ENCODE measurements at regions not wholly inside any gene's neighbourhood (a gene's known extent, or its start where the extent isn't known, plus 50 kb on each side); places are given as distances from the start of the nearest gene placed in this dataset.

- H3K4me2 ChIP-seq (ENCODE audit: low read length): no peak overlapping the region
- peaks cover 4% of the 10 kb centered on the region for H3F3A ChIP-seq (ENCODE audit: low read length, unreplicated experiment)
- H3K9ac ChIP-seq (ENCODE audit: low read length): peak overlapping the region; percentile 69; the same call in 1 of the 2 replicates
- BruUV-seq (replicated peaks): no TSS peak
- no peak for TF ChIP-seq EZH2phosphoT487 (IDR thresholded peaks at IDR 0.05; ENCODE audit: borderline replicate concordance, low read length)
- TF ChIP-seq EZH2 (IDR thresholded peaks at IDR 0.05; ENCODE audit: low read length, unreplicated experiment): no peak
- TF ChIP-seq CTCF (conservative IDR thresholded peaks at IDR 0.05; ENCODE audit: low read depth, low read length): no peak
- H3K4me3 ChIP-seq (ENCODE audit: low read length): no peak overlapping the region
- no peaks in the 10 kb centered on the region for H3K27me3 ChIP-seq (ENCODE audit: low read length)
- H3K4me1 ChIP-seq (ENCODE audit: insufficient read depth, low read length): peaks cover 31% of the 10 kb centered on the region
- DNase-seq: no peak
- intact Hi-C loops (cut with micrococcal nuclease): loop anchor here (5.0 to 10.0 kb wide), 2 partner anchors 199 to 828 kb away; no protein-coding TSS in a partner anchor
- H3K36me3 ChIP-seq (ENCODE audit: low read depth, low read length): no peaks in the 10 kb centered on the region
- ATAC-seq: no peak
- no peaks in the 10 kb centered on the region for H3K9me3 ChIP-seq (ENCODE audit: low read length)
- H2AFZ ChIP-seq (ENCODE audit: low read length): no peak overlapping the region
- H3K79me2 ChIP-seq (ENCODE audit: low read length): no peaks in the 10 kb centered on the region
- CTCF ChIA-PET: no interaction called here
- H3K27ac ChIP-seq (ENCODE audit: low read length): peak overlapping the region; percentile 92
- POLR2A ChIA-PET (ENCODE audit: unreplicated experiment): no interaction called here
- no peaks in the 10 kb centered on the region for H4K20me1 ChIP-seq (ENCODE audit: low read length)
- H3K9me2 ChIP-seq (replicated peaks; ENCODE audit: low read length): no peaks in the 10 kb centered on the region
Observed at GRCh38 chr6:48915591-48915990, 547.5 kb downstream of the MMUT start.

- Histone ChIP-seq H3K9me3 (ENCODE audit: low read length) (no peaks in the 10 kb centered on the region), H3K9ac (ENCODE audit: low read length) (no peak overlapping the region), H3K9me2 (replicated peaks; ENCODE audit: low read length) (no peaks in the 10 kb centered on the region), H3K79me2 (ENCODE audit: low read length) (no peaks in the 10 kb centered on the region), H3K27me3 (ENCODE audit: low read length) (no peaks in the 10 kb centered on the region), H3K36me3 (ENCODE audit: low read depth, low read length) (no peaks in the 10 kb centered on the region), H3K27ac (ENCODE audit: low read length) (no peak overlapping the region), H3F3A (ENCODE audit: low read length, unreplicated experiment) (peaks cover 4% of the 10 kb centered on the region), H4K20me1 (ENCODE audit: low read length) (no peaks in the 10 kb centered on the region), H3K4me3 (ENCODE audit: low read length) (no peak overlapping the region), H2AFZ (ENCODE audit: low read length) (no peak overlapping the region), H3K4me2 (ENCODE audit: low read length) (no peak overlapping the region), H3K4me1 (ENCODE audit: insufficient read depth, low read length) (peaks cover 21% of the 10 kb centered on the region)
- BruUV-seq (replicated peaks): no TSS peak
- ChIA-PET POLR2A (ENCODE audit: unreplicated experiment) (interaction anchor here (0.6 kb wide), 1 partner anchor 8 kb away, joined by 3 read pairs; no protein-coding TSS in a partner anchor), CTCF (no interaction called here)
- TF ChIP-seq EZH2 (IDR thresholded peaks at IDR 0.05; ENCODE audit: low read length, unreplicated experiment): no peak
- no peak for TF ChIP-seq EZH2phosphoT487 (IDR thresholded peaks at IDR 0.05; ENCODE audit: borderline replicate concordance, low read length)
- TF ChIP-seq CTCF (conservative IDR thresholded peaks at IDR 0.05; ENCODE audit: low read depth, low read length): no peak
- DNase-seq (no peak), ATAC-seq (no peak)
- intact Hi-C loops (cut with micrococcal nuclease): loop anchor here (10.0 kb wide), 1 partner anchor 202 kb away; no protein-coding TSS in a partner anchor
Observed at GRCh38 chr6:48912503-48912902, 550.5 kb downstream of the MMUT start.

GRCh38 chr6:48904809-48905208 is 558.2 kb downstream of the MMUT start:
- ATAC-seq (no peak), DNase-seq (no peak)
- ChIA-PET POLR2A (ENCODE audit: unreplicated experiment) (no interaction called here), CTCF (no interaction called here)
- H2AFZ ChIP-seq (ENCODE audit: low read length): no peak overlapping the region
- no peaks in the 10 kb centered on the region for H3K36me3 ChIP-seq (ENCODE audit: low read depth, low read length)
- H3K4me1 ChIP-seq (ENCODE audit: insufficient read depth, low read length): no peaks in the 10 kb centered on the region
- H3K9me3 ChIP-seq (ENCODE audit: low read length): no peaks in the 10 kb centered on the region
- H3K79me2 ChIP-seq (ENCODE audit: low read length): no peaks in the 10 kb centered on the region
- no peaks in the 10 kb centered on the region for H4K20me1 ChIP-seq (ENCODE audit: low read length)
- TF ChIP-seq CTCF (conservative IDR thresholded peaks at IDR 0.05; ENCODE audit: low read depth, low read length) (no peak), EZH2phosphoT487 (IDR thresholded peaks at IDR 0.05; ENCODE audit: borderline replicate concordance, low read length) (no peak), EZH2 (IDR thresholded peaks at IDR 0.05; ENCODE audit: low read length, unreplicated experiment) (no peak)
- intact Hi-C loops (cut with micrococcal nuclease): no loop called here
- no peaks in the 10 kb centered on the region for H3K9me2 ChIP-seq (replicated peaks; ENCODE audit: low read length)
- H3K27me3 ChIP-seq (ENCODE audit: low read length): no peaks in the 10 kb centered on the region
- H3K4me2 ChIP-seq (ENCODE audit: low read length): no peak overlapping the region
- H3K27ac ChIP-seq (ENCODE audit: low read length): no peak overlapping the region
- BruUV-seq (replicated peaks): no TSS peak
- no peaks in the 10 kb centered on the region for H3F3A ChIP-seq (ENCODE audit: low read length, unreplicated experiment)
- no peak overlapping the region for H3K4me3 ChIP-seq (ENCODE audit: low read length)
- H3K9ac ChIP-seq (ENCODE audit: low read length): no peak overlapping the region

Measured in PC-3 (cell line).